Breast epithelium (tissue), 3 donors: ENCODE measurements at regions not wholly inside any gene's neighbourhood (a gene's known extent, or its start where the extent isn't known, plus 50 kb on each side); places are given as distances from the start of the nearest gene placed in this dataset.

Experiments used
- POLR2AphosphoS5 ChIP-seq, 3 donors: sonication (generic); formaldehyde crosslinking; IDR thresholded peaks; one replicate each; pipeline ENCODE4 v1.6.1; 2017; ENCODE audit warnings: antibody characterized with exemption in 3 of 3
- TF ChIP-seq, protein P1 (sequence below), 3 donors: fragments of 450-650 bp; IDR thresholded peaks; one replicate each; pipeline ENCODE4 v1.5.1; 2016 to 2017; ENCODE audit warnings: antibody characterized with exemption in 3 of 3, mild to moderate bottlenecking in 3 of 3, moderate library complexity in 3 of 3

DNA sequence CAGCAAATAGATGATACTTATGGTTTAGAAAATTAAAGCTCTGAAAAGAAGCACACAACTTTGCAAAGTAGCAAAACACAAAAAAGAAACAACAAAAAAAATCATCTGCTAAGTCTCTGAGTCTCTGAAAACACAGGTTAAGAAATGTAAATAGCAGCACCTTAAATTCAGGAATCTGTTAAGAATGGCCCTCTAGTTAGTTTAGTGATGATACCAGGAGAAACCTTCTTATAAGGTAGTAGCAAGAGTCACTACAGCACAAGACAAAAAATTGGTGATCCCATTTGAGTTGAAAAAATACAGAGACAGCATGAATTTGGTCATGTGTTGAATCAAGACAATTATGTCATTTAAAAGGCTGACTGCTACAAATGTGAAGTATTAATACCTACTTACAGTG, 308.2 kb upstream of the ADGRL3 start:
- TF ChIP-seq, protein P1, sequence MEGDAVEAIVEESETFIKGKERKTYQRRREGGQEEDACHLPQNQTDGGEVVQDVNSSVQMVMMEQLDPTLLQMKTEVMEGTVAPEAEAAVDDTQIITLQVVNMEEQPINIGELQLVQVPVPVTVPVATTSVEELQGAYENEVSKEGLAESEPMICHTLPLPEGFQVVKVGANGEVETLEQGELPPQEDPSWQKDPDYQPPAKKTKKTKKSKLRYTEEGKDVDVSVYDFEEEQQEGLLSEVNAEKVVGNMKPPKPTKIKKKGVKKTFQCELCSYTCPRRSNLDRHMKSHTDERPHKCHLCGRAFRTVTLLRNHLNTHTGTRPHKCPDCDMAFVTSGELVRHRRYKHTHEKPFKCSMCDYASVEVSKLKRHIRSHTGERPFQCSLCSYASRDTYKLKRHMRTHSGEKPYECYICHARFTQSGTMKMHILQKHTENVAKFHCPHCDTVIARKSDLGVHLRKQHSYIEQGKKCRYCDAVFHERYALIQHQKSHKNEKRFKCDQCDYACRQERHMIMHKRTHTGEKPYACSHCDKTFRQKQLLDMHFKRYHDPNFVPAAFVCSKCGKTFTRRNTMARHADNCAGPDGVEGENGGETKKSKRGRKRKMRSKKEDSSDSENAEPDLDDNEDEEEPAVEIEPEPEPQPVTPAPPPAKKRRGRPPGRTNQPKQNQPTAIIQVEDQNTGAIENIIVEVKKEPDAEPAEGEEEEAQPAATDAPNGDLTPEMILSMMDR (IDR thresholded peaks at IDR 0.05), result no peak
- no peak for TF ChIP-seq POLR2AphosphoS5 (IDR thresholded peaks at IDR 0.05)
